Type B pancreatic cell (in vitro differentiated cells): ENCODE measurements at regions not wholly inside any gene's neighbourhood (a gene's known extent, or its start where the extent isn't known, plus 50 kb on each side); places are given as distances from the start of the nearest gene placed in this dataset.

ENCODE experiments used
- DNase-seq: peaks from one replicate; pipeline ENCODE4 v3.0.0; 2021; ENCODE audit warnings: mixed read lengths; ENCODE audit not compliant: unreplicated experiment; ENCODE audit errors: extremely low spot score
- H3K27ac Mint-ChIP-seq: 2 replicates; pipeline ENCODE4 v1.8.0; 2021; ENCODE audit warnings: mild to moderate bottlenecking, mixed read lengths
- H3K27me3 Mint-ChIP-seq: 2 replicates; pipeline ENCODE4 v1.8.0; 2021; ENCODE audit warnings: mixed read lengths
- H3K36me3 Mint-ChIP-seq: 2 replicates; pipeline ENCODE4 v1.8.0; 2021; ENCODE audit warnings: mixed read lengths
- H3K4me1 Mint-ChIP-seq: one replicate; pipeline ENCODE4 v1.8.0; 2021; ENCODE audit warnings: mixed read lengths; ENCODE audit not compliant: unreplicated experiment
- H3K4me3 Mint-ChIP-seq: 2 replicates; pipeline ENCODE4 v1.8.0; 2021; ENCODE audit warnings: mild to moderate bottlenecking, mixed read lengths
- H3K9me3 Mint-ChIP-seq: 2 replicates; pipeline ENCODE4 v1.8.0; 2021; ENCODE audit warnings: mixed read lengths
- CTCF ChIP-seq: fragments of 200-600 bp; sonication (generic); conservative IDR thresholded peaks from 2 replicates; pipeline ENCODE4 v1.5.0; 2021; ENCODE audit warnings: antibody characterized with exemption, mild to moderate bottlenecking

- H3K27me3 Mint-ChIP-seq = peaks cover 3% of the 10 kb centered on the region
- DNase-seq = no peak
- H3K9me3 Mint-ChIP-seq = peaks cover 8% of the 10 kb centered on the region
- H3K27ac Mint-ChIP-seq = no peak overlapping the region
- H3K36me3 Mint-ChIP-seq = no peaks in the 10 kb centered on the region
- no peak overlapping the region for H3K4me3 Mint-ChIP-seq
- no peaks in the 10 kb centered on the region for H3K4me1 Mint-ChIP-seq
- TF ChIP-seq CTCF = no peak
Measured at GRCh38 chr13:85640727-85641126, 158.5 kb downstream of the SLITRK6 start.

DNA sequence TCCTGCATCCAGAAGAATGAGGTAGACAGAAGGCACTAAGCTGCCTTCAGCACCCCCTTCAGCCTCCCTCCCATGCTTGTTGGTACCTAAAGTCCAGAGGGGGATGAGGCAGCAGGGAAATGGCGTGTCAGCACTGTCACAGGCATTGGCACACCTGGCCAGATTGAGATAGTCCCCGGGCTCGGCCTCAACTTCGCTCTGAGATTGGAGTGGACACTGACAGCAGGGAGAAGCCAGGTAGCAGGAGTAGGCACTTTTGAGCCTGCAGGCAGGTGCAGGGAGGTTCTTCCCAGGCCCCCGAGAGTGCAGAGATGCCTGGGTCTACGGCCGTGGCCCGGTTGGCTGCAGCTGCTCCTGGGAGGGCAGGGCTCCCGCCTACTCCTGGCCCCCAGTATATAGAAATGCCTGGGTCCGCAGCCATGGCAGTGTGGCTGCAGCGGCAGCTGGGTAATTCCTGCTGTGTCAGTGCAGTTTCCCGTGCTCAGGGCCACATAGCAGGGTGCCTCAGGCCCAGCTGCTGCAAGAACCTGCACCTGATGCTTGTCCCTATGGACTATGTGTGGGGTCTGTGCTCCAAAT is 160.3 kb downstream of the SLITRK6 start:
- no peak for DNase-seq
- peaks cover under 1% of the 10 kb centered on the region for H3K27me3 Mint-ChIP-seq
- H3K4me3 Mint-ChIP-seq = no peak overlapping the region
- H3K36me3 Mint-ChIP-seq = no peaks in the 10 kb centered on the region
- peaks cover 8% of the 10 kb centered on the region for H3K9me3 Mint-ChIP-seq
- no peak overlapping the region for H3K27ac Mint-ChIP-seq
- no peaks in the 10 kb centered on the region for H3K4me1 Mint-ChIP-seq
- no peak for TF ChIP-seq CTCF

- Mint-ChIP-seq H3K4me1 (no peaks in the 10 kb centered on the region), H3K27ac (no peak overlapping the region), H3K27me3 (no peaks in the 10 kb centered on the region), H3K4me3 (no peak overlapping the region), H3K36me3 (no peaks in the 10 kb centered on the region), H3K9me3 (peaks cover 8% of the 10 kb centered on the region)
- no peak for DNase-seq
- no peak for TF ChIP-seq CTCF
Measured at GRCh38 chr13:85638265-85638664, 161.0 kb downstream of the SLITRK6 start.

GRCh38 chr13:85632526-85633195 is 166.6 kb downstream of the SLITRK6 start:
- Mint-ChIP-seq H3K4me1 (no peaks in the 10 kb centered on the region), H3K27ac (no peak overlapping the region), H3K36me3 (no peaks in the 10 kb centered on the region), H3K4me3 (no peak overlapping the region), H3K9me3 (no peaks in the 10 kb centered on the region), H3K27me3 (no peaks in the 10 kb centered on the region)
- TF ChIP-seq CTCF = no peak
- no peak for DNase-seq

DNA sequence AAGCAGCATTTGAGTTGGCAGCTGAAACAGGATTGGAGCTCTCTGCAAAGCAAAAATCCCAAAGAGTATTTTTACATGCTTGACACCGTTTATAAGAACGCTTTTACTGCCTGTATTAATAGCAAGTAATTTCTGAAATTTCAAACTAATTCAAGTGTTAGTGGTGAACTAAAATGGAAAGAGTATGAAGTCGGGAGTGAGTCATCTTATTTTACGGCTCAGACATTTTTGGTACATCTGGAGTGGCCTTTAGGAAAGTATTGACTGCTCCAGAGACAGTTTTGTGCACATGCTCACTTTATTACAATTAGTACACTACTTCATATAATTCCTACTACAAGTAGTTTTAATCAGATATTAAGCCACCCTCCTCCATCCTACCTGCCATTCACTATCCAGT is 167.4 kb downstream of the SLITRK6 start:
- DNase-seq = no peak
- Mint-ChIP-seq H3K4me1 (no peaks in the 10 kb centered on the region), H3K4me3 (no peak overlapping the region), H3K27ac (no peak overlapping the region), H3K9me3 (no peaks in the 10 kb centered on the region), H3K36me3 (no peaks in the 10 kb centered on the region), H3K27me3 (no peaks in the 10 kb centered on the region)
- no peak for TF ChIP-seq CTCF
